H1 (cell line): ENCODE measurements at regions not wholly inside any gene's neighbourhood (a gene's known extent, or its start where the extent isn't known, plus 50 kb on each side); places are given as distances from the start of the nearest gene placed in this dataset.

ENCODE experiments used
- CEBPB ChIP-seq: IDR thresholded peaks from 2 replicates; pipeline ENCODE4 v1.6.1; 2012; ENCODE audit warnings: low read depth, low read length
- CTCF ChIP-seq, 3 experiments: IDR thresholded peaks; 1 replicate in 2 of 3; 2 replicates in 1 of 3; pipeline versions ENCODE4 v1.5.1 to v1.6.1; 2011; ENCODE audit warnings: low read length in 3 of 3, mild to moderate bottlenecking in 3 of 3, inconsistent platforms in 2 of 3, low read depth in 1 of 3, moderate library complexity in 1 of 3; ENCODE audit not compliant: insufficient read depth in 1 of 3; ENCODE audit errors: control extremely low read depth in 1 of 3
- JUND ChIP-seq: IDR thresholded peaks from 2 replicates; pipeline ENCODE4 v1.6.1; 2011; ENCODE audit warnings: mild to moderate bottlenecking, improper control_type of control experiment, low read length
- MAX ChIP-seq: IDR thresholded peaks from 2 replicates; pipeline ENCODE4 v1.6.1; 2012; ENCODE audit warnings: inconsistent platforms
- POLR2A ChIP-seq, 2 experiments: IDR thresholded peaks; 1 replicate in 1 of 2; 2 replicates in 1 of 2; pipeline ENCODE4 v1.6.1; 2011; ENCODE audit warnings: low read depth in 2 of 2, low read length in 2 of 2, mild to moderate bottlenecking in 2 of 2; ENCODE audit errors: control extremely low read depth in 1 of 2
- RBBP5 ChIP-seq: IDR thresholded peaks from 2 replicates; pipeline ENCODE4 v1.7.1; 2012; ENCODE audit warnings: low read depth, mild to moderate bottlenecking, inconsistent platforms, low read length, moderate library complexity, borderline replicate concordance
- SUZ12 ChIP-seq: fragments of 200-600 bp; sonication (generic); IDR thresholded peaks from 2 replicates; pipeline ENCODE4 v1.6.1; 2012; ENCODE audit warnings: mild to moderate bottlenecking, inconsistent platforms, low read length, moderate library complexity, mixed read lengths

- TF ChIP-seq CTCF (IDR thresholded peaks at IDR 0.05; ENCODE audit: control extremely low read depth in 1 of 3, insufficient read depth in 1 of 3, low read depth in 1 of 3, low read length in 3 of 3) (no peak), MAX (no peak), RBBP5 (no peak), POLR2A (IDR thresholded peaks at IDR 0.05; ENCODE audit: control extremely low read depth in 1 of 2, low read depth in 2 of 2, low read length in 2 of 2) (no peak), JUND (no peak), CEBPB (no peak), SUZ12 (no peak)
These were observed 460.8 kb downstream of the SOX2 start for GRCh38 chr3:182172534-182172933.
